ENCODE measurements at regions not wholly inside any gene's neighbourhood (a gene's known extent, or its start where the extent isn't known, plus 50 kb on each side); places are given as distances from the start of the nearest gene placed in this dataset.

- H3K4me1 ChIP-seq (ENCODE audit: insufficient read depth) = no peaks in the 10 kb centered on the region
- no peak overlapping the region for H3K4me3 ChIP-seq (ENCODE audit: low read depth, low read length)
- no peak overlapping the region for H3K27ac ChIP-seq (ENCODE audit: low read depth)
- 48% methylated on average over 16 of the region's 16 CpGs for WGBS
- DNase-seq (ENCODE audit: extremely low spot score) = no peak
- H3K36me3 ChIP-seq (ENCODE audit: insufficient read depth) = no peaks in the 10 kb centered on the region
Measured at GRCh38 chr13:31043957-31044356, 111.5 kb downstream of the TEX26 start.

- 92% methylated on average over 16 of the region's 16 CpGs for WGBS
- Histone ChIP-seq H3K4me3 (ENCODE audit: low read depth, low read length) (no peak overlapping the region), H3K36me3 (ENCODE audit: insufficient read depth) (no peaks in the 10 kb centered on the region), H3K27ac (ENCODE audit: low read depth) (no peak overlapping the region), H3K4me1 (ENCODE audit: insufficient read depth) (no peaks in the 10 kb centered on the region)
- DNase-seq (ENCODE audit: extremely low spot score) = no peak
Measured at GRCh38 chr13:31042481-31043165, 110.2 kb downstream of the TEX26 start.

GRCh38 chr13:31042049-31042448 is 109.6 kb downstream of the TEX26 start:
- WGBS = 73% methylated on average over 3 of the region's 3 CpGs
- no peak overlapping the region for H3K4me3 ChIP-seq (ENCODE audit: low read depth, low read length)
- H3K27ac ChIP-seq (ENCODE audit: low read depth) = no peak overlapping the region
- no peaks in the 10 kb centered on the region for H3K36me3 ChIP-seq (ENCODE audit: insufficient read depth)
- H3K4me1 ChIP-seq (ENCODE audit: insufficient read depth) = no peaks in the 10 kb centered on the region
- DNase-seq (ENCODE audit: extremely low spot score) = no peak

GRCh38 chr13:31038834-31039552 is 106.5 kb downstream of the TEX26 start:
- no peak overlapping the region for H3K27ac ChIP-seq (ENCODE audit: low read depth)
- H3K4me3 ChIP-seq (ENCODE audit: low read depth, low read length) = no peak overlapping the region
- DNase-seq (ENCODE audit: extremely low spot score) = no peak
- H3K36me3 ChIP-seq (ENCODE audit: insufficient read depth) = no peaks in the 10 kb centered on the region
- WGBS = 76% methylated on average over 7 of the region's 7 CpGs
- H3K4me1 ChIP-seq (ENCODE audit: insufficient read depth) = no peaks in the 10 kb centered on the region

- no peaks in the 10 kb centered on the region for H3K4me1 ChIP-seq (ENCODE audit: insufficient read depth)
- H3K4me3 ChIP-seq (ENCODE audit: low read depth, low read length) = no peak overlapping the region
Measured at GRCh38 chr13:31037874-31038500, 105.5 kb downstream of the TEX26 start.

GRCh38 chr13:31036731-31037695 is 104.6 kb downstream of the TEX26 start:
- Histone ChIP-seq H3K27ac (ENCODE audit: low read depth) (no peak overlapping the region), H3K4me3 (ENCODE audit: low read depth, low read length) (no peak overlapping the region), H3K4me1 (ENCODE audit: insufficient read depth) (no peaks in the 10 kb centered on the region), H3K36me3 (ENCODE audit: insufficient read depth) (no peaks in the 10 kb centered on the region)
- DNase-seq (ENCODE audit: extremely low spot score) = no peak
- WGBS = 83% methylated on average over 17 of the region's 17 CpGs

More at GRCh38 chr13:31037874-31038500, 105.5 kb downstream of the TEX26 start:
- H3K27ac ChIP-seq (ENCODE audit: low read depth) = no peak overlapping the region
- H3K36me3 ChIP-seq (ENCODE audit: insufficient read depth) = no peaks in the 10 kb centered on the region
- whole genome bisulfite sequencing = 89% methylated on average over 15 of the region's 15 CpGs
- no peak for DNase-seq (ENCODE audit: extremely low spot score)

GRCh38 chr13:31035185-31035965 is 102.9 kb downstream of the TEX26 start:
- peak; percentile 36 for DNase-seq (ENCODE audit: extremely low spot score)
- no peaks in the 10 kb centered on the region for H3K4me1 ChIP-seq (ENCODE audit: insufficient read depth)
- no peak overlapping the region for H3K4me3 ChIP-seq (ENCODE audit: low read depth, low read length)
- no peaks in the 10 kb centered on the region for H3K36me3 ChIP-seq (ENCODE audit: insufficient read depth)
- H3K27ac ChIP-seq (ENCODE audit: low read depth) = no peak overlapping the region
- 31% methylated on average over 13 of the region's 13 CpGs for WGBS

GRCh38 chr13:31032528-31033113 is 100.2 kb downstream of the TEX26 start:
- Histone ChIP-seq H3K4me1 (ENCODE audit: insufficient read depth) (no peaks in the 10 kb centered on the region), H3K36me3 (ENCODE audit: insufficient read depth) (no peaks in the 10 kb centered on the region), H3K4me3 (ENCODE audit: low read depth, low read length) (no peak overlapping the region), H3K27ac (ENCODE audit: low read depth) (no peak overlapping the region)
- no peak for DNase-seq (ENCODE audit: extremely low spot score)
- WGBS = 85% methylated on average over 13 of the region's 13 CpGs

GRCh38 chr13:31031482-31031881 is 99.0 kb downstream of the TEX26 start:
- Histone ChIP-seq H3K4me3 (ENCODE audit: low read depth, low read length) (no peak overlapping the region), H3K27ac (ENCODE audit: low read depth) (no peak overlapping the region), H3K36me3 (ENCODE audit: insufficient read depth) (no peaks in the 10 kb centered on the region), H3K4me1 (ENCODE audit: insufficient read depth) (no peaks in the 10 kb centered on the region)
- 89% methylated on average over 6 of the region's 6 CpGs for WGBS
- no peak for DNase-seq (ENCODE audit: extremely low spot score)

GRCh38 chr13:31029102-31029501 is 96.6 kb downstream of the TEX26 start:
- Histone ChIP-seq H3K4me3 (ENCODE audit: low read depth, low read length) (no peak overlapping the region), H3K36me3 (ENCODE audit: insufficient read depth) (no peaks in the 10 kb centered on the region), H3K27ac (ENCODE audit: low read depth) (no peak overlapping the region), H3K4me1 (ENCODE audit: insufficient read depth) (no peaks in the 10 kb centered on the region)
- WGBS = 84% methylated on average over 8 of the region's 8 CpGs
- DNase-seq (ENCODE audit: extremely low spot score) = no peak

GRCh38 chr13:31027136-31027535 is 94.7 kb downstream of the TEX26 start:
- no peak for DNase-seq (ENCODE audit: extremely low spot score)
- Histone ChIP-seq H3K4me3 (ENCODE audit: low read depth, low read length) (no peak overlapping the region), H3K4me1 (ENCODE audit: insufficient read depth) (no peaks in the 10 kb centered on the region), H3K36me3 (ENCODE audit: insufficient read depth) (no peaks in the 10 kb centered on the region), H3K27ac (ENCODE audit: low read depth) (no peak overlapping the region)
- WGBS = 85% methylated on average over 4 of the region's 4 CpGs

Data from urinary bladder (tissue), 3 donors.